Vagina (tissue), 2 donors: ENCODE measurements at regions not wholly inside any gene's neighbourhood (a gene's known extent, or its start where the extent isn't known, plus 50 kb on each side); places are given as distances from the start of the nearest gene placed in this dataset.

Experiments used
- CTCF ChIP-seq, 3 experiments: fragments of 450-650 bp in 2 of 3; fragments of 200-600 bp in 1 of 3; sonication (generic) in 1 of 3; IDR thresholded peaks; one replicate each; pipeline ENCODE4 v1.5.1; 2017 to 2019; ENCODE audit warnings: antibody characterized with exemption in 3 of 3, mild to moderate bottlenecking in 2 of 3, moderate library complexity in 2 of 3
- POLR2AphosphoS5 ChIP-seq, 2 donors: sonication (generic); formaldehyde crosslinking; IDR thresholded peaks; one replicate each; pipeline ENCODE4 v1.9.0; 2017; ENCODE audit warnings: antibody characterized with exemption in 2 of 2, mild to moderate bottlenecking in 2 of 2, low read depth in 1 of 2; ENCODE audit not compliant: insufficient read depth in 1 of 2

GRCh38 chr13:38570706-38571105 is 116.2 kb upstream of the FREM2 start:
- TF ChIP-seq POLR2AphosphoS5 (IDR thresholded peaks at IDR 0.05; ENCODE audit: insufficient read depth in 1 of 2, low read depth in 1 of 2): no peak
- no peak for TF ChIP-seq CTCF (IDR thresholded peaks at IDR 0.05)
